Kidney epithelial cell (primary cell): ENCODE measurements at regions not wholly inside any gene's neighbourhood (a gene's known extent, or its start where the extent isn't known, plus 50 kb on each side); places are given as distances from the start of the nearest gene placed in this dataset.

Source experiments
- DNase-seq: peaks from one replicate; pipeline ENCODE4 v3.0.0-alpha.2; 2010; ENCODE audit warnings: low read depth
- H3K27me3 ChIP-seq: 2 replicates; pipeline ENCODE4 v1.6.0; 2011; ENCODE audit warnings: low read length; ENCODE audit not compliant: control insufficient read depth, insufficient read depth
- H3K36me3 ChIP-seq: 2 replicates; pipeline ENCODE4 v1.5.1; 2011; ENCODE audit warnings: low read length; ENCODE audit not compliant: control insufficient read depth, insufficient read depth
- H3K4me3 ChIP-seq: 2 replicates; pipeline ENCODE4 v1.5.1; 2011; ENCODE audit warnings: low read depth, mild to moderate bottlenecking, control low read depth, low read length
- TF ChIP-seq, protein P1 (sequence below): IDR thresholded peaks from 2 replicates; pipeline ENCODE4 v1.5.1; 2011; ENCODE audit warnings: mild to moderate bottlenecking, moderate library complexity, low read length, control low read depth, inconsistent platforms; ENCODE audit not compliant: insufficient read depth, poor library complexity, severe bottlenecking

DNA sequence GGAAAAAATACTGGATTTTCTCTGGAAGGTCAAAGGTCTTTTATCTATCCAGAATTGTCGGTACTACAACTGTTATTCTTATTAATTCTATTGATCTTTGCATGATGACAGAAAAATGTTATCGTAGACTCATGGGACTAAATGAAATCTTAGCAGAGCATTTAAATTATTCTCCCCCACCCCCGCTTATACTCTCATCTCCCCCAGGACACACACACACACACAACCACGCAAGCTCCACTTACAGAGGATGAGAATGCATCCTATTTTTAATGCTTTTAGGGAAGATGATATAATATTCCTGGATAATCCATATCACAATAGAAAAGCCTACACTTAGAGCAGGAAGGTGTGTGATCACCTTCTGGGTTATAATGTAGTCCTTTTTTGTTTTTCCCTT is 91.9 kb upstream of the STARD13 start:
- no peak overlapping the region for H3K4me3 ChIP-seq
- no peak for DNase-seq
- H3K36me3 ChIP-seq, result no peaks in the 10 kb centered on the region
- TF ChIP-seq, protein P1, sequence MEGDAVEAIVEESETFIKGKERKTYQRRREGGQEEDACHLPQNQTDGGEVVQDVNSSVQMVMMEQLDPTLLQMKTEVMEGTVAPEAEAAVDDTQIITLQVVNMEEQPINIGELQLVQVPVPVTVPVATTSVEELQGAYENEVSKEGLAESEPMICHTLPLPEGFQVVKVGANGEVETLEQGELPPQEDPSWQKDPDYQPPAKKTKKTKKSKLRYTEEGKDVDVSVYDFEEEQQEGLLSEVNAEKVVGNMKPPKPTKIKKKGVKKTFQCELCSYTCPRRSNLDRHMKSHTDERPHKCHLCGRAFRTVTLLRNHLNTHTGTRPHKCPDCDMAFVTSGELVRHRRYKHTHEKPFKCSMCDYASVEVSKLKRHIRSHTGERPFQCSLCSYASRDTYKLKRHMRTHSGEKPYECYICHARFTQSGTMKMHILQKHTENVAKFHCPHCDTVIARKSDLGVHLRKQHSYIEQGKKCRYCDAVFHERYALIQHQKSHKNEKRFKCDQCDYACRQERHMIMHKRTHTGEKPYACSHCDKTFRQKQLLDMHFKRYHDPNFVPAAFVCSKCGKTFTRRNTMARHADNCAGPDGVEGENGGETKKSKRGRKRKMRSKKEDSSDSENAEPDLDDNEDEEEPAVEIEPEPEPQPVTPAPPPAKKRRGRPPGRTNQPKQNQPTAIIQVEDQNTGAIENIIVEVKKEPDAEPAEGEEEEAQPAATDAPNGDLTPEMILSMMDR, result no peak
- no peaks in the 10 kb centered on the region for H3K27me3 ChIP-seq

DNA sequence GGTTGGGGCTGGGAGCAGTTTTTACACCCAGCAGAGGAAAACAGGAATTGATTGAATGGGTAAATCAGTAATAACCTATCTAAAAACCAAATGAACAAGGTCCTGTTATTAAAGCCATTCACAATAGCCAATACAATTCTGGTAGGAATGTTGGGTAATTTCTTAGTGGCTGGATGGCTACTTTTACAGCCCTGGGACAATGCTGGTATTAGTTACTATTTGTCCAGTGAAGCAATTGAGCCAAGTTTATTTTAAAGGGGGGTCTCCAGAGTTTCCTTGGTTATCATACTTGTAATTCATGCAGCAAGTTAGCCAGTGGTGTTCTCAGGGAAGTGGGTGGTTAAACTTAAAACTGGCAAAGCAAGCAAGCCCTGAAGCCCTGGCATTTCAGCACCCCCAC is 92.3 kb upstream of the STARD13 start:
- TF ChIP-seq, protein P1, result no peak
- no peaks in the 10 kb centered on the region for H3K36me3 ChIP-seq
- H3K4me3 ChIP-seq, result no peak overlapping the region
- no peaks in the 10 kb centered on the region for H3K27me3 ChIP-seq
- no peak for DNase-seq

DNA sequence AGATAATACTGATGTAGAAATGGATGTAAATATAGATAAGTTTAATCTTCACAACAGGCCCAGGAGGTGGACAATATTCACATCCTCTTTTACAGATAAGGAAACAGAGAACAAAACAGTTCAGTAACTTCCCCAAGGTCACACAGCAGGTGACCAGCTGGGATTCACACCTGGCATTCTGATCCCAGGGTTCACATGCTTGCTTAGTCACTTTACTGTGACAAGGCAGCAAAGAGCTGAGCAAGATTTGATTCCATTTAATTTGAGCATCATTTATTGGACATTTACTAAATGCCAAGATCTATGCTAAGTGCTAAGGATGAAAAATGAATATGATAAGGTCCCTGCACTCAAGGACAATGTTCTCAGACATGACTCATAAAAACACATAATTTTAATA is 94.1 kb upstream of the STARD13 start:
- Histone ChIP-seq H3K4me3 (no peak overlapping the region), H3K27me3 (no peaks in the 10 kb centered on the region), H3K36me3 (no peaks in the 10 kb centered on the region)
- DNase-seq, result no peak
- TF ChIP-seq, protein P1, result no peak

DNA sequence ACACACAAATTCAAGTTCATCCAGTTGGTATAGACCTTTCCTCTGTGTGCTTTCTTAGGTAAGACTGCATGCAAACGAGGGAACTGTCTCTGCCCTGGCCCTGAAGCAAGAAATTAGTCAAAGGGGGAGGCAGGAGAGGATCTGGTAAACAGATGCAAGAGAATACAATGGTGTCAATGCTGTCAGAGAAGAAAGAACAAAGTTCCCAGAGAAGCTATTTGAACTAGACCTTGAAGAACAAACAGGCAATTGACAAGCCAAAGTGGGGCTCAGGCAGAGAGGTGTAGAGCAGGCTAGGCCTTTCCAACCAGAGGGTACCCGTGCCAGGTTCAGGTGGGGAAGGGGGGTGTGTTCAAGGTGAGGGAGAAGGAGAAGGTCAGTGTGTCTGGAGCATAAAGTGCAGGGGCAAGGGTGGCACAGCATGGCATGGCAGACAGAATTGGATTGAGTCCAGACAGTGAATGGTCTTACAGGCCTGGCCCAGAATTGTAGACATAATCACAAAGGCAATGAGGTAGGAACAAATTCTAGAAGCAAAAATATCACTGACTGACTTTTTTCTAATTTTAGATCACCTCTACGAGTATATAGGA is 95.0 kb upstream of the STARD13 start:
- Histone ChIP-seq H3K36me3 (no peaks in the 10 kb centered on the region), H3K27me3 (no peaks in the 10 kb centered on the region), H3K4me3 (no peak overlapping the region)
- DNase-seq, result no peak
- TF ChIP-seq, protein P1, result no peak

DNA sequence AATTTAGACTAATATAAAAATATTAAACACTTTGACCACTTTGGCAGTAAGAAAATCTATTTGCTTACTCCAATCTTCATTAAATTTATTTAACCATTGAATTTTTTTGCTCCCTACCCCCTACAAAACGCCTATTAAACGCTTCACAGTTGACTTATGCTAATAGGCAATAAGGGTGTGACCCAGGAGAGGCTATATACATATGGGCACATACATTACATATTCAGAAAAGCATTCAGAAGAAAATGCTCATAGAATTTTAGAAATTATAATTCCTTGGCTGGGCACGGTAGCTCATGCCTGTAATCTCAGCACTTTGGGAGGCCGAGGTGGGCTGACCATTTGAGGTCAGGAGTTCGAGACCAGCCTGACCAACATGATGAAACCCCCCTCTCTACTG is 95.6 kb upstream of the STARD13 start:
- DNase-seq, result no peak
- Histone ChIP-seq H3K36me3 (no peaks in the 10 kb centered on the region), H3K4me3 (no peak overlapping the region), H3K27me3 (no peaks in the 10 kb centered on the region)
- TF ChIP-seq, protein P1, result no peak

DNA sequence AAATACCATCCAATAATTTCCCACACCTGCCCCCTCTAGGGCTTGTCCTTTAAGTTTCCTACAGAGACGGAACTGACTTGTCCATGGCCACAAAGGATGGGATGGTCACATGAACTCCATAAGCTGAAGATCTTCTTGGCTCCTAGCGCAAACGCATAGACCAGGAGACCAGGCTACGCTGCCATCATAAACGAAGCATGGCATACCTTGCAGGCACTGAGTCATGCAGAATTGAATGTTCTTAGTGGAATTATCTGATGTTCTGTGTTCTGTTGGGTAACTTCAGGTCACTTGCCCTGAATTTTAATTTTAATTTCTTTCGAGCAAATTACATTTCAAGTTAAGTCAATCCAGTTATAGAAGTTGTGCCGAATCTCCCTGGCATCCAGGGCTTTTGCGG is 96.4 kb upstream of the STARD13 start:
- no peak overlapping the region for H3K4me3 ChIP-seq
- no peaks in the 10 kb centered on the region for H3K27me3 ChIP-seq
- TF ChIP-seq, protein P1, result no peak
- peak; percentile 19 for DNase-seq
- no peaks in the 10 kb centered on the region for H3K36me3 ChIP-seq
